Neural cell (in vitro differentiated cells): ENCODE measurements at regions not wholly inside any gene's neighbourhood (a gene's known extent, or its start where the extent isn't known, plus 50 kb on each side); places are given as distances from the start of the nearest gene placed in this dataset.

Source experiments
- H2AFZ ChIP-seq: fragments of 200-600, 300-800 bp; sonication (generic), shearing (Covaris generic); 2 replicates; pipeline ENCODE4 v1.6.0; 2014; ENCODE audit warnings: low read depth, mild to moderate bottlenecking, antibody characterized with exemption, low read length, moderate library complexity
- H3F3A ChIP-seq: fragments of 200-600 bp; shearing (Covaris generic); 2 replicates; pipeline ENCODE4 v1.6.1; 2016; ENCODE audit warnings: mild to moderate bottlenecking, moderate library complexity, mixed read lengths, antibody characterized with exemption, low read length; ENCODE audit not compliant: insufficient read depth, poor library complexity, severe bottlenecking
- H3K27ac ChIP-seq: fragments of 200-600, 300-800 bp; sonication (generic), shearing (Covaris generic); 2 replicates; pipeline ENCODE4 v1.5.1; 2014; ENCODE audit warnings: mild to moderate bottlenecking, low read length, moderate library complexity
- H3K27me3 ChIP-seq: fragments of 300-800, 200-600 bp; sonication (generic), shearing (Covaris generic); 2 replicates; pipeline ENCODE4 v1.6.0; 2014; ENCODE audit warnings: mild to moderate bottlenecking, low read depth, low read length, moderate library complexity; ENCODE audit not compliant: insufficient read depth
- H3K36me3 ChIP-seq: fragments of 300-800, 200-600 bp; sonication (generic), shearing (Covaris generic); 2 replicates; pipeline ENCODE4 v1.5.1; 2014; ENCODE audit warnings: mild to moderate bottlenecking, antibody characterized with exemption, low read length, moderate library complexity; ENCODE audit not compliant: insufficient read depth
- H3K4me2 ChIP-seq: fragments of 300-800, 200-600 bp; sonication (generic), shearing (Covaris generic); 2 replicates; pipeline ENCODE4 v1.6.0; 2014; ENCODE audit warnings: mild to moderate bottlenecking, low read length
- H3K4me3 ChIP-seq: fragments of 300-800, 200-600 bp; sonication (generic), shearing (Covaris generic); 2 replicates; pipeline ENCODE4 v1.5.1; 2014; ENCODE audit warnings: mild to moderate bottlenecking, low read length, moderate library complexity
- H3K79me2 ChIP-seq: fragments of 200-600 bp; shearing (Covaris generic); replicated peaks from 2 replicates; pipeline ENCODE4 v1.6.0; 2014; ENCODE audit warnings: mild to moderate bottlenecking, low read length, moderate library complexity; ENCODE audit not compliant: insufficient read depth
- H3K9ac ChIP-seq: fragments of 300-800, 200-600 bp; sonication (generic), shearing (Covaris generic); 2 replicates; pipeline ENCODE4 v1.6.1; 2016; ENCODE audit warnings: mild to moderate bottlenecking, low read length, mixed read lengths
- H3K9me2 ChIP-seq: fragments of 200-600 bp; shearing (Covaris generic); 2 replicates; pipeline ENCODE4 v1.6.1; 2016; ENCODE audit warnings: mild to moderate bottlenecking, low read length, mixed read lengths; ENCODE audit not compliant: insufficient read depth
- H3K9me3 ChIP-seq: fragments of 200-600, 300-800 bp; sonication (generic), shearing (Covaris generic); 2 replicates; pipeline ENCODE4 v1.6.1; 2016; ENCODE audit warnings: mild to moderate bottlenecking, mixed run types, low read length, moderate library complexity, mixed read lengths
- H4K20me1 ChIP-seq: fragments of 200-600 bp; shearing (Covaris generic); 2 replicates; pipeline ENCODE4 v1.6.1; 2016; ENCODE audit warnings: mild to moderate bottlenecking, mixed run types; ENCODE audit not compliant: insufficient read depth
- EP300 ChIP-seq: fragments of 450-650 bp; conservative IDR thresholded peaks from 2 replicates; pipeline ENCODE4 v1.6.1; 2014; ENCODE audit warnings: antibody characterized with exemption, mild to moderate bottlenecking, moderate library complexity; ENCODE audit not compliant: poor library complexity, severe bottlenecking
- EZH2 ChIP-seq: fragments of 200-600, 300-800 bp; shearing (Covaris generic), sonication (generic); IDR thresholded peaks from 2 replicates; pipeline ENCODE4 v1.6.1; 2014; ENCODE audit warnings: antibody characterized with exemption, low read length, borderline replicate concordance, mild to moderate bottlenecking; ENCODE audit not compliant: insufficient read depth, poor library complexity, severe bottlenecking
- MXI1 ChIP-seq: fragments of 450-650 bp; conservative IDR thresholded peaks from 2 replicates; pipeline ENCODE4 v1.6.1; 2014; ENCODE audit warnings: antibody characterized with exemption, mild to moderate bottlenecking; ENCODE audit not compliant: poor library complexity, severe bottlenecking
- POLR2AphosphoS5 ChIP-seq: IDR thresholded peaks from 2 replicates; pipeline ENCODE4 v1.6.1; 2012
- RAD21 ChIP-seq: fragments of 450-650 bp; conservative IDR thresholded peaks from 2 replicates; pipeline ENCODE4 v1.6.1; 2014; ENCODE audit warnings: antibody characterized with exemption, mild to moderate bottlenecking, moderate library complexity
- SMC3 ChIP-seq: fragments of 450-650 bp; conservative IDR thresholded peaks from 2 replicates; pipeline ENCODE4 v1.6.1; 2014; ENCODE audit warnings: antibody characterized with exemption, mild to moderate bottlenecking, moderate library complexity; ENCODE audit not compliant: poor library complexity
- TAF1 ChIP-seq: IDR thresholded peaks from 2 replicates; pipeline ENCODE4 v1.6.1; 2012; ENCODE audit warnings: low read depth
- TF ChIP-seq, protein P1 (sequence below): fragments of 450-650 bp; IDR thresholded peaks from 2 replicates; pipeline ENCODE4 v1.5.1; 2014; ENCODE audit warnings: antibody characterized with exemption, mild to moderate bottlenecking, moderate library complexity; ENCODE audit not compliant: poor library complexity, severe bottlenecking
- TF ChIP-seq, protein P2 (sequence below): IDR thresholded peaks from 2 replicates; pipeline ENCODE4 v1.6.1; 2012; ENCODE audit warnings: borderline replicate concordance

DNA sequence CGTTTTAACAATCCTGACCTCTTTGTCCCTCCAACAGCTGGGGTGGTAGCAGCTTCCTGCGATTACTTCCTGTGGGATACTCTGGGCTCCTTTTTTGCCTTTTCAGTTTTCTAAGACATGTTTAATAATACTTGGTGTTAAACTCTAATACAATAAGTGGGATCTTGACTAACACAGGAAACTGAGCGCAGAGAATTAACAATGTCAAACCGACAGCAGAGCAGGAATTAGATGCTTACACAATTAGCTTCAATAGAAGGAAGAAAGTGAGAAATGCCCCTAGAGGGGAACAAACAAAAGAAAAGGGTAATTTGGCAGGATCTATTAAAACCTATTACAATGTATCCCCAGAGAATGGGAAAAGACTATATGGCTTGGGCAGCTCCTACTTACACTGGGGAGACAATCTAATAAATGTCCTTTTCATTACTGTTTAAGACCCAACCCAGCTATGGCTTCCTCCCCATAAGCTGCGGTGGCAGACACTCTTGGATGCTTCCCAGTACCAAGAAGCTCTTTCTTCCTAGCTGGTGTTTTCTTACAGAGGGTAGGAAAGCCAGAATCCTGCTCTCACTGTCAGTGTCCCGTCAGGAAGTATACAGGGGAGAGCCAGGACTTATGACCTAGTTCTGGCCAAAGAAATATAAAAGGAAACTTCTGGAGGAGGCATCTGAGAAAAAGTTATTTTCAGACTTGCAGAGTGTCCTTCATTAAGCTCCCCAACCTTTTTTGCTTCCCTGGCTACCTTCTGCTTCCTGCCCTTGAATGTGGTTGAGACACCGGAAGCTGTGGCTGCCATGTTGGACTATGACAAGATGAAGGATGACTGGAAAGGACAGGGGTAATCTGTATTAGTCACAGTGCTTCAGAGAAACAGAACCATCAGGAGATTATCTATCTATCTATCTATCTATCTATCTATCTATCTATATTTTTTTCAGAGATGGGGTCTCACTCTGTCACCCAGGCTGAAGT, 194.1 kb upstream of the KBTBD8 start:
- Histone ChIP-seq H3K27ac (no peak overlapping the region), H3K4me2 (no peak overlapping the region), H2AFZ (no peak overlapping the region), H3K9me2 (no peaks in the 10 kb centered on the region), H3K27me3 (no peaks in the 10 kb centered on the region), H3K36me3 (no peaks in the 10 kb centered on the region), H3K4me3 (no peak overlapping the region), H3K79me2 (no peaks in the 10 kb centered on the region), H3K9ac (no peak overlapping the region), H4K20me1 (no peaks in the 10 kb centered on the region), H3F3A (no peaks in the 10 kb centered on the region), H3K9me3 (peaks cover 5% of the 10 kb centered on the region)
- no peak for TF ChIP-seq TAF1
- no peak for TF ChIP-seq RAD21
- no peak for TF ChIP-seq EZH2
- no peak for TF ChIP-seq EP300
- TF ChIP-seq, protein P1, sequence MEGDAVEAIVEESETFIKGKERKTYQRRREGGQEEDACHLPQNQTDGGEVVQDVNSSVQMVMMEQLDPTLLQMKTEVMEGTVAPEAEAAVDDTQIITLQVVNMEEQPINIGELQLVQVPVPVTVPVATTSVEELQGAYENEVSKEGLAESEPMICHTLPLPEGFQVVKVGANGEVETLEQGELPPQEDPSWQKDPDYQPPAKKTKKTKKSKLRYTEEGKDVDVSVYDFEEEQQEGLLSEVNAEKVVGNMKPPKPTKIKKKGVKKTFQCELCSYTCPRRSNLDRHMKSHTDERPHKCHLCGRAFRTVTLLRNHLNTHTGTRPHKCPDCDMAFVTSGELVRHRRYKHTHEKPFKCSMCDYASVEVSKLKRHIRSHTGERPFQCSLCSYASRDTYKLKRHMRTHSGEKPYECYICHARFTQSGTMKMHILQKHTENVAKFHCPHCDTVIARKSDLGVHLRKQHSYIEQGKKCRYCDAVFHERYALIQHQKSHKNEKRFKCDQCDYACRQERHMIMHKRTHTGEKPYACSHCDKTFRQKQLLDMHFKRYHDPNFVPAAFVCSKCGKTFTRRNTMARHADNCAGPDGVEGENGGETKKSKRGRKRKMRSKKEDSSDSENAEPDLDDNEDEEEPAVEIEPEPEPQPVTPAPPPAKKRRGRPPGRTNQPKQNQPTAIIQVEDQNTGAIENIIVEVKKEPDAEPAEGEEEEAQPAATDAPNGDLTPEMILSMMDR = no peak
- no peak for TF ChIP-seq MXI1
- no peak for TF ChIP-seq POLR2AphosphoS5
- TF ChIP-seq, protein P2, sequence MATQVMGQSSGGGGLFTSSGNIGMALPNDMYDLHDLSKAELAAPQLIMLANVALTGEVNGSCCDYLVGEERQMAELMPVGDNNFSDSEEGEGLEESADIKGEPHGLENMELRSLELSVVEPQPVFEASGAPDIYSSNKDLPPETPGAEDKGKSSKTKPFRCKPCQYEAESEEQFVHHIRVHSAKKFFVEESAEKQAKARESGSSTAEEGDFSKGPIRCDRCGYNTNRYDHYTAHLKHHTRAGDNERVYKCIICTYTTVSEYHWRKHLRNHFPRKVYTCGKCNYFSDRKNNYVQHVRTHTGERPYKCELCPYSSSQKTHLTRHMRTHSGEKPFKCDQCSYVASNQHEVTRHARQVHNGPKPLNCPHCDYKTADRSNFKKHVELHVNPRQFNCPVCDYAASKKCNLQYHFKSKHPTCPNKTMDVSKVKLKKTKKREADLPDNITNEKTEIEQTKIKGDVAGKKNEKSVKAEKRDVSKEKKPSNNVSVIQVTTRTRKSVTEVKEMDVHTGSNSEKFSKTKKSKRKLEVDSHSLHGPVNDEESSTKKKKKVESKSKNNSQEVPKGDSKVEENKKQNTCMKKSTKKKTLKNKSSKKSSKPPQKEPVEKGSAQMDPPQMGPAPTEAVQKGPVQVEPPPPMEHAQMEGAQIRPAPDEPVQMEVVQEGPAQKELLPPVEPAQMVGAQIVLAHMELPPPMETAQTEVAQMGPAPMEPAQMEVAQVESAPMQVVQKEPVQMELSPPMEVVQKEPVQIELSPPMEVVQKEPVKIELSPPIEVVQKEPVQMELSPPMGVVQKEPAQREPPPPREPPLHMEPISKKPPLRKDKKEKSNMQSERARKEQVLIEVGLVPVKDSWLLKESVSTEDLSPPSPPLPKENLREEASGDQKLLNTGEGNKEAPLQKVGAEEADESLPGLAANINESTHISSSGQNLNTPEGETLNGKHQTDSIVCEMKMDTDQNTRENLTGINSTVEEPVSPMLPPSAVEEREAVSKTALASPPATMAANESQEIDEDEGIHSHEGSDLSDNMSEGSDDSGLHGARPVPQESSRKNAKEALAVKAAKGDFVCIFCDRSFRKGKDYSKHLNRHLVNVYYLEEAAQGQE = no peak
- TF ChIP-seq SMC3 = no peak

DNA sequence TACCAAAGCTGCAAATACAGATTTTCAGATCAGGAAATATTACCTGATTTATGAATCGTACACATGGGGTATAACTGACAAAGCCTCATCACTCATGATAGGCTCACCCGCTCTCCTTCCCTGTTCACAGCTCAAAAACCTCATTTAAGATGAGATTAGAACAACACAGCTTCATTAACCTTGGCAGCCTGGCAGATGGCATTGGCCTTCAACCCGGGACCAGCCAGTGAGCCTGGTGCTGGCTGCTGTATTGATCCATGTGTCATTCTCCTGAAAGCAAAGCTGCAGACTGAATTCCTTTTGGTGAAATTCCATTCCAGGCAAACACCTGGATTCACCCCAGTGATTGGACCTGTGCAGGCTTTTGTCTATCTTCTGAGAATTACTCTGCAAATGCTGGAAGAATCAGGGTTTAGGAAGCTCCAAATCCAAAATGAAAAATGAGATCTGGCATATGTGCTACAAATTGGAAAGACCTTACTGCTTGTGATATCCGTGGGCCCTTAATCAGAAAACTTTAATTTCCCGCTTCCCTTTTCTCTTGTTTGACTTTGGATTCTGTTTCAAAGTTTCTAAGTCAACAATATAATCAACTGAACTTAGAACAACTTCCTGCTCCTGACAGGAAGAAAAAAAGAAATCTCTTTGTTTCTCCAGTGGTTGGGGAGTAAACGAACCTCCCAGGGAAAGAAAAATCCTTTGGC, 189.1 kb upstream of the KBTBD8 start:
- H3K27me3 ChIP-seq = no peaks in the 10 kb centered on the region
- H3K9ac ChIP-seq = no peak overlapping the region
- no peaks in the 10 kb centered on the region for H3K9me3 ChIP-seq
- no peaks in the 10 kb centered on the region for H4K20me1 ChIP-seq
- TF ChIP-seq MXI1 (no peak), POLR2AphosphoS5 (no peak)
- H3K36me3 ChIP-seq = no peaks in the 10 kb centered on the region
- H3F3A ChIP-seq = no peaks in the 10 kb centered on the region
- no peaks in the 10 kb centered on the region for H3K79me2 ChIP-seq
- no peak overlapping the region for H3K27ac ChIP-seq
- H3K4me2 ChIP-seq = no peak overlapping the region
- H2AFZ ChIP-seq = no peak overlapping the region
- H3K4me3 ChIP-seq = no peak overlapping the region
- H3K9me2 ChIP-seq = no peaks in the 10 kb centered on the region
